OCI-LY1 (cell line): ENCODE measurements at regions not wholly inside any gene's neighbourhood (a gene's known extent, or its start where the extent isn't known, plus 50 kb on each side); places are given as distances from the start of the nearest gene placed in this dataset.

Experiments used
- CTCF ChIP-seq: fragments of 200-600 bp; sonication (generic), shearing (Covaris generic); IDR thresholded peaks from 2 replicates; pipeline ENCODE4 v1.5.1; 2017; ENCODE audit warnings: mild to moderate bottlenecking, antibody characterized with exemption, low read length, moderate library complexity, mixed read lengths
- EZH2 ChIP-seq: fragments of 200-600 bp; sonication (generic), shearing (Covaris generic); IDR thresholded peaks from 2 replicates; pipeline ENCODE4 v1.8.0; 2017; ENCODE audit warnings: borderline replicate concordance, mixed run types, mild to moderate bottlenecking, antibody characterized with exemption, low read length, moderate library complexity, mixed read lengths

GRCh38 chr12:18872770-18873169 is 134.9 kb downstream of the CAPZA3 start:
- TF ChIP-seq CTCF (no peak), EZH2 (no peak)
